ENCODE measurements at regions not wholly inside any gene's neighbourhood (a gene's known extent, or its start where the extent isn't known, plus 50 kb on each side); places are given as distances from the start of the nearest gene placed in this dataset.

DNA sequence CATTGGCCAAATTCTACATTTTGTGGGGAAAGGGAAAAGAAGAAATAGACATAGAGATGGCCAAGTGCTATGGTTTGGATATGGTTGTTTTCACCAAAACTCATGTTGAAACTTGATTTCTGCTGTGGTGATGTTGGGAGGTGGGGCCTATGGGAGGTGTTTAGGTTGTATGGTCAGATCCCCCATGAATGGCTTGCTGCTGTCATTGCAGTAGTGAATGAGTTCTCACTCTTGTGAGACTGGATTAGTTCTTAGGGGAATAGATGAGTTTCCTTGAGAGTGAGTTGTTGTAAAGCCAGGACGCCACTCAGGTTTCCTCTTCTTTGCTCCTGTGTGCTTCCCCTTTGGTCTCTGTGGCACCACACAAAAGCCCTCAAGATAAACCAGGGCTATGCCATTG is 242.6 kb upstream of the RFC3 start:
- TF ChIP-seq, protein P1, sequence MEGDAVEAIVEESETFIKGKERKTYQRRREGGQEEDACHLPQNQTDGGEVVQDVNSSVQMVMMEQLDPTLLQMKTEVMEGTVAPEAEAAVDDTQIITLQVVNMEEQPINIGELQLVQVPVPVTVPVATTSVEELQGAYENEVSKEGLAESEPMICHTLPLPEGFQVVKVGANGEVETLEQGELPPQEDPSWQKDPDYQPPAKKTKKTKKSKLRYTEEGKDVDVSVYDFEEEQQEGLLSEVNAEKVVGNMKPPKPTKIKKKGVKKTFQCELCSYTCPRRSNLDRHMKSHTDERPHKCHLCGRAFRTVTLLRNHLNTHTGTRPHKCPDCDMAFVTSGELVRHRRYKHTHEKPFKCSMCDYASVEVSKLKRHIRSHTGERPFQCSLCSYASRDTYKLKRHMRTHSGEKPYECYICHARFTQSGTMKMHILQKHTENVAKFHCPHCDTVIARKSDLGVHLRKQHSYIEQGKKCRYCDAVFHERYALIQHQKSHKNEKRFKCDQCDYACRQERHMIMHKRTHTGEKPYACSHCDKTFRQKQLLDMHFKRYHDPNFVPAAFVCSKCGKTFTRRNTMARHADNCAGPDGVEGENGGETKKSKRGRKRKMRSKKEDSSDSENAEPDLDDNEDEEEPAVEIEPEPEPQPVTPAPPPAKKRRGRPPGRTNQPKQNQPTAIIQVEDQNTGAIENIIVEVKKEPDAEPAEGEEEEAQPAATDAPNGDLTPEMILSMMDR (IDR thresholded peaks at IDR 0.05) = no peak
- DNase-seq (ENCODE audit: low spot score) (no peak), ATAC-seq (ENCODE audit: low FRiP score) (no peak)

DNA sequence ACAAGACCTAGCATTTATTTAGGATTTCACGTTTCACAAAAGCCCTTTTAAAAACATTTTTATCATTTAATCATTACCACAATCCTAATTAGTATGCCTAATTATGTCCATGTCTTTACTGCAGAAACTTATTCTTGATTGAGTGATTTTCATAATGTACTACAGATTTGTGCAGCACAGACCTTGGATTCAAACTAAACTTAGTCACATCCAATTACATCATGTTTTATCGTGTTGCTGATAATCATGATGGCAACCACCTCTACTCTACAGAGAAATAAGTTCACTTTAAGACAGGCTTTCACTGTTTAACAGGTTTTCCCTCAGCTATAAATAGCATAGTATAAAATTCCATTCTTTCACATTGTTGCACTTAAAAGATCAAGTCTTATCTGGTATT is 240.9 kb upstream of the RFC3 start:
- TF ChIP-seq, protein P1 (IDR thresholded peaks at IDR 0.05) = no peak
- no peak for ATAC-seq (ENCODE audit: low FRiP score)
- no peak for DNase-seq (ENCODE audit: low spot score)

DNA sequence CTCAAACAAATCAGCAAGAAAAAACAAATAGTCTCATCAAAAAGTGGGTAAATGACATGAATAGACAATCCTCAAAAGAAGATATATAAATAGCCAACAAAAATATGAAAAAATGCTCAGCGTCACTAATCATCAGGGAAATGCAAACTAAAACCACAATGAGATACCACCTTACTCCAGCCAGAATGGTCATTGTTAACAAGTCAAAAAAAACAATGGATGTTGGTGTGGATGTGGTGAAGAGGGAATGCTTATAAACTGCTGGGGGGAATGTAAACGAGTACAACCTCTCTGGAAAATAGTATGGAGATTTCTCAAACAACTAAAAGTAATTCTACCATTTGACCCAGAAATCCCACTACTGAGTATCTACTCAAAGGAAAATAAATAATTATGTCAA is 239.2 kb upstream of the RFC3 start:
- TF ChIP-seq, protein P1 (IDR thresholded peaks at IDR 0.05) = no peak
- no peak for DNase-seq (ENCODE audit: low spot score)
- ATAC-seq (ENCODE audit: low FRiP score) = no peak

DNA sequence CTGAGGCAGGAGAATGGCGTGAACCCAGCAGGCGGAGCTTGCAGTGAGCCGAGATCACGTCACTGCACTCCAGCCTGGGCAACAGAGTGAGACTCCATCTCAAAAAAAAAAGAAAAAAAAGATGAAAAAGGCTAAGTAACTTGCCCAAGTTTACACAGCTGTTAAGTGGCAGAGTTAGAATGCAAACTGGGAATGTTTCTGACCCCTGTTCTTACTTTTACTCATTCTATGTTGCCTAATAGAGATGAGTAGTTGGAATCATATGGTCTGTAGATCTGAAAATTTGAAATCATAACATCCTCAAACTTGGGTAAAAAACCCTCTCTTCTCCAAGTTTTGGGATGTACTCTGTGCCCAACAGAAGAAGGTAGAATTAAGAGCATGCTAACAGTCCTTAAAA is 235.8 kb upstream of the RFC3 start:
- ATAC-seq (ENCODE audit: low FRiP score) = no peak
- TF ChIP-seq, protein P1 (IDR thresholded peaks at IDR 0.05) = no peak

DNA sequence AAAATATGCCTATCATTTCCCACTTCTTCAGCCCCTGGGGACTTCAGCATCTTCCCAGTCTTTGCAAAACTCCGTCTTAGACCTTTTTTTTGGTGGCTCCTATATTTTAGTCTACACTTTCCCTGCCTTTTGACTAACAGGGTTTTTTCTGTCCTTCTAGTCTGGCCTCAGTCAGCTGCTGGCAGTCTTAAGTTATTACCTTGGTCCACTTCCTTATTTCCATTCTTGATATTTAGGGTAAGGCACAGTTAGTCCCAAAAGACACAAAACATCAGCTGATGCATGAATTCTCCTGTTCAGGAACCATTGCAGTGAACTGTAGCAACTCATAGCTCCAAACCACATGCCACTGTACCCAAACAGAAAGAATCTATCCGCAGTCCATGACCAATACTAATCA is 234.6 kb upstream of the RFC3 start:
- DNase-seq (ENCODE audit: low spot score) = no peak
- no peak for ATAC-seq (ENCODE audit: low FRiP score)
- TF ChIP-seq, protein P1 (IDR thresholded peaks at IDR 0.05) = no peak

More for the DNA sequence above, 235.8 kb upstream of the RFC3 start:
- no peak for DNase-seq (ENCODE audit: low spot score)

DNA sequence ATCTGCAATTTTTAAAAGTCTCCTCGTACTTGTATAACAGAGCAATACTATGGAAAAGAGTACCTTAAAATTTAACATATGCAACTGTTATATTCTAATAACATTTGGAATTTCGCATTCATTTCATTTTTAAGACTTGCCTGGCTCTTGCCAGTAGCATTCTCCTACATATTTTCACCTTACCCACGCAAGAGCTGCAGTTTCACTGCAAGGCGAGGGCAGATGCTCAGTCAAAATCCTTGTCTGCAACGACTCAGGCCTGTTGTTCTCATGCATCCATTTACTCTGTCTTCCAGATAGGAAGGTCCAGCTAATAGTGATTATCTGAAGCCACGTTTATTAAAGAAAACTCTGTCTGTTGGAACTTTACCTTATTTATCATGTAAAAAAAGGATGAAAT is 227.0 kb upstream of the RFC3 start:
- TF ChIP-seq, protein P1 (IDR thresholded peaks at IDR 0.05) = no peak
- ATAC-seq (ENCODE audit: low FRiP score) (no peak), DNase-seq (ENCODE audit: low spot score) (no peak)

DNA sequence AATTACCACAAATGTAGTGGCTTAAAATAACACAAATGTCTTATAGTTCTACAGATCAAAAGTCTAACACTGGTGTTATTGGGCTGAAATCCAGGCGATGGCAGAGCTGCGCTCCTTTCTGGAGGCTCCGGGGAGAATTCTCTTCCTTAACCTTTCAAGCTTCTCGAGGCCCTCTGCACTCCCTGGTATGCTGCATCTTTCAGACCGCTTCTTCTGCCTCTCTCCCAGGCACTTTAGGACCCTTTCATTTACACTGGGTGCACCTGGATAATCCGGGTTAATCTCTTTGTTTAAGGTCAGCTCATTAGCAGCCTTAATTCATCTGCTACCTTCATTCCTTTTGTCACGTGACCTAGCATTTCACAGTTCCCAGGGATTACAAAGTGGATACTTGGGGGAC is 211.3 kb upstream of the RFC3 start:
- ATAC-seq (ENCODE audit: low FRiP score) (no peak), DNase-seq (ENCODE audit: low spot score) (no peak)
- TF ChIP-seq, protein P1 (IDR thresholded peaks at IDR 0.05) = no peak

Measured in omental fat pad (tissue), 3 donors.